Fibroblast of lung (primary cell): ENCODE measurements at regions not wholly inside any gene's neighbourhood (a gene's known extent, or its start where the extent isn't known, plus 50 kb on each side); places are given as distances from the start of the nearest gene placed in this dataset.
A peak's percentile ranks its signal among the peaks of the same experiment; 100 is the strongest.

Source experiments
- DNase-seq, 2 donors: peaks; one replicate each; pipeline versions ENCODE4 v3.0.0 to v3.0.0-alpha.2; 2010; ENCODE audit warnings: low read depth in 2 of 2
- H2AFZ ChIP-seq: 2 replicates; pipeline ENCODE4 v1.5.1; 2012; ENCODE audit warnings: low read length, control low read depth, inconsistent platforms
- H3K27ac ChIP-seq: 2 replicates; pipeline ENCODE4 v1.5.1; 2011; ENCODE audit warnings: low read length, control low read depth; ENCODE audit not compliant: insufficient read depth
- H3K27me3 ChIP-seq: 2 replicates; pipeline ENCODE4 v1.5.1; 2011; ENCODE audit warnings: mild to moderate bottlenecking, low read length; ENCODE audit not compliant: control insufficient read depth, insufficient read depth
- H3K36me3 ChIP-seq: 2 replicates; pipeline ENCODE4 v1.5.1; 2011; ENCODE audit warnings: low read length; ENCODE audit not compliant: control insufficient read depth, insufficient read depth
- H3K4me1 ChIP-seq: 2 replicates; pipeline ENCODE4 v1.5.1; 2011; ENCODE audit warnings: low read length; ENCODE audit not compliant: control insufficient read depth, insufficient read depth; ENCODE audit errors: extremely low read depth
- H3K4me2 ChIP-seq: 2 replicates; pipeline ENCODE4 v1.5.1; 2011; ENCODE audit warnings: low read length, control low read depth; ENCODE audit not compliant: insufficient read depth; ENCODE audit errors: extremely low read depth
- H3K4me3 ChIP-seq, 4 experiments: fragments of 200-600 bp in 1 of 4; sonication (generic) in 1 of 4; replicated peaks in 1 of 4; 2 replicates each; pipeline ENCODE4 v1.5.1; 2011 to 2016; ENCODE audit warnings: low read length in 4 of 4, low read depth in 3 of 4, mild to moderate bottlenecking in 3 of 4, control low read depth in 2 of 4, inconsistent platforms in 1 of 4, mixed read lengths in 1 of 4; ENCODE audit not compliant: insufficient read depth in 1 of 4; ENCODE audit errors: control extremely low read depth in 1 of 4
- H3K79me2 ChIP-seq: 2 replicates; pipeline ENCODE4 v1.5.1; 2012; ENCODE audit warnings: mild to moderate bottlenecking, low read length, inconsistent platforms; ENCODE audit not compliant: control insufficient read depth, insufficient read depth
- H3K9ac ChIP-seq: 2 replicates; pipeline ENCODE4 v1.5.1; 2011; ENCODE audit warnings: mild to moderate bottlenecking, low read length, control low read depth; ENCODE audit not compliant: insufficient read depth
- H3K9me3 ChIP-seq: 2 replicates; pipeline ENCODE4 v1.5.1; 2012; ENCODE audit warnings: low read depth, low read length; ENCODE audit not compliant: control insufficient read depth, insufficient read depth
- H4K20me1 ChIP-seq: 2 replicates; pipeline ENCODE4 v1.5.1; 2011; ENCODE audit warnings: low read length; ENCODE audit not compliant: control insufficient read depth, insufficient read depth; ENCODE audit errors: extremely low read depth
- CTCF ChIP-seq, 2 donors: IDR thresholded peaks in 1 of 2; conservative IDR thresholded peaks in 1 of 2; 1 replicate in 1 of 2; 2 replicates in 1 of 2; pipeline ENCODE4 v1.5.1; 2011 to 2012; ENCODE audit warnings: low read length in 2 of 2, control low read depth in 1 of 2, inconsistent platforms in 1 of 2, low read depth in 1 of 2, mild to moderate bottlenecking in 1 of 2
- EZH2 ChIP-seq: IDR thresholded peaks from 2 replicates; pipeline ENCODE4 v1.5.1; 2012; ENCODE audit warnings: low read length, control low read depth, mild to moderate bottlenecking; ENCODE audit errors: missing control alignments

- Histone ChIP-seq H4K20me1 (no peaks in the 10 kb centered on the region), H3K4me2 (no peak overlapping the region), H3K4me1 (no peaks in the 10 kb centered on the region), H3K27ac (no peak overlapping the region), H3K4me3 (no peak overlapping the region), H3K9me3 (no peaks in the 10 kb centered on the region), H3K27me3 (no peaks in the 10 kb centered on the region), H3K9ac (no peak overlapping the region), H3K79me2 (no peaks in the 10 kb centered on the region), H2AFZ (no peak overlapping the region), H3K36me3 (no peaks in the 10 kb centered on the region)
- TF ChIP-seq CTCF (conservative IDR thresholded peaks at IDR 0.05 in 1 of 2, IDR thresholded peaks at IDR 0.05 in 1 of 2; ENCODE audit: low read depth in 1 of 2, low read length in 2 of 2) (no peak), EZH2 (no peak)
- DNase-seq, result peak in 1 of 2 donors; percentile 30
These were observed 1536.4 kb upstream of the FLRT2 start for GRCh38 chr14:83993545-83993944.

GRCh38 chr14:83994020-83994419, 1535.9 kb upstream of the FLRT2 start:
- no peak overlapping the region for H2AFZ ChIP-seq
- no peaks in the 10 kb centered on the region for H3K4me1 ChIP-seq
- no peaks in the 10 kb centered on the region for H3K9me3 ChIP-seq
- H3K79me2 ChIP-seq, result no peaks in the 10 kb centered on the region
- H3K4me2 ChIP-seq, result no peak overlapping the region
- DNase-seq, result peak; percentile 47 to 84
- no peak overlapping the region for H3K27ac ChIP-seq
- no peak overlapping the region for H3K9ac ChIP-seq
- H3K4me3 ChIP-seq, result no peak overlapping the region
- no peaks in the 10 kb centered on the region for H3K36me3 ChIP-seq
- no peaks in the 10 kb centered on the region for H3K27me3 ChIP-seq
- TF ChIP-seq CTCF (conservative IDR thresholded peaks at IDR 0.05 in 1 of 2, IDR thresholded peaks at IDR 0.05 in 1 of 2; ENCODE audit: low read depth in 1 of 2, low read length in 2 of 2), result no peak
- no peak for TF ChIP-seq EZH2
- no peaks in the 10 kb centered on the region for H4K20me1 ChIP-seq

- no peak overlapping the region for H2AFZ ChIP-seq
- no peak for TF ChIP-seq CTCF (conservative IDR thresholded peaks at IDR 0.05 in 1 of 2, IDR thresholded peaks at IDR 0.05 in 1 of 2; ENCODE audit: low read depth in 1 of 2, low read length in 2 of 2)
- no peak for TF ChIP-seq EZH2
- H3K4me1 ChIP-seq, result no peaks in the 10 kb centered on the region
- no peaks in the 10 kb centered on the region for H3K36me3 ChIP-seq
- no peaks in the 10 kb centered on the region for H3K9me3 ChIP-seq
- no peak overlapping the region for H3K4me2 ChIP-seq
- H4K20me1 ChIP-seq, result no peaks in the 10 kb centered on the region
- no peak overlapping the region for H3K9ac ChIP-seq
- H3K27me3 ChIP-seq, result no peaks in the 10 kb centered on the region
- H3K27ac ChIP-seq, result no peak overlapping the region
- no peaks in the 10 kb centered on the region for H3K79me2 ChIP-seq
- no peak overlapping the region for H3K4me3 ChIP-seq
- no peak for DNase-seq
These were observed 1528.9 kb upstream of the FLRT2 start for GRCh38 chr14:84001023-84001422.
